Loucy (cell line): ENCODE measurements at regions not wholly inside any gene's neighbourhood (a gene's known extent, or its start where the extent isn't known, plus 50 kb on each side); places are given as distances from the start of the nearest gene placed in this dataset.

Experiments
- H2AFZ ChIP-seq: fragments of 200-600 bp; sonication (generic); 2 replicates; pipeline ENCODE4 v1.6.0; 2016; ENCODE audit warnings: antibody characterized with exemption, mild to moderate bottlenecking, low read length, moderate library complexity
- H3F3A ChIP-seq: fragments of 200-600 bp; 2 replicates; pipeline ENCODE4 v1.6.0; 2016; ENCODE audit warnings: antibody characterized with exemption, low read depth, mild to moderate bottlenecking
- H3K27me3 ChIP-seq: fragments of 200-600 bp; sonication (generic); 2 replicates; pipeline ENCODE4 v1.6.1; 2014; ENCODE audit warnings: low read length, mild to moderate bottlenecking; ENCODE audit not compliant: insufficient read depth, poor library complexity, severe bottlenecking
- H3K36me3 ChIP-seq: fragments of 200-600 bp; sonication (generic); 2 replicates; pipeline ENCODE4 v1.6.1; 2016; ENCODE audit warnings: low read length; ENCODE audit not compliant: insufficient read depth
- H3K4me1 ChIP-seq: fragments of 200-600 bp; sonication (generic); 2 replicates; pipeline ENCODE4 v1.5.1; 2014; ENCODE audit warnings: low read length, mild to moderate bottlenecking; ENCODE audit not compliant: insufficient read depth, poor library complexity, severe bottlenecking
- H3K4me2 ChIP-seq: fragments of 200-600 bp; sonication (generic); 2 replicates; pipeline ENCODE4 v1.6.0; 2014; ENCODE audit warnings: antibody characterized with exemption, low read length, low read depth, mild to moderate bottlenecking; ENCODE audit not compliant: poor library complexity, severe bottlenecking
- H3K4me3 ChIP-seq: fragments of 200-600 bp; sonication (generic); 2 replicates; pipeline ENCODE4 v1.5.1; 2014; ENCODE audit warnings: low read length, mild to moderate bottlenecking, mixed read lengths; ENCODE audit not compliant: poor library complexity, severe bottlenecking
- H3K79me2 ChIP-seq: fragments of 200-600 bp; sonication (generic); 2 replicates; pipeline ENCODE4 v1.6.1; 2014; ENCODE audit warnings: low read length; ENCODE audit not compliant: insufficient read depth
- H3K9ac ChIP-seq: fragments of 200-600 bp; sonication (generic); 2 replicates; pipeline ENCODE4 v1.6.0; 2014; ENCODE audit warnings: mild to moderate bottlenecking, low read depth, low read length, moderate library complexity; ENCODE audit not compliant: poor library complexity, severe bottlenecking
- H3K9me2 ChIP-seq: fragments of 200-600 bp; sonication (generic); replicated peaks from 2 replicates; pipeline ENCODE4 v1.6.1; 2016; ENCODE audit warnings: low read depth, low read length, mixed read lengths
- H3K9me3 ChIP-seq: fragments of 200-600 bp; sonication (generic); 2 replicates; pipeline ENCODE4 v1.6.1; 2014; ENCODE audit warnings: mild to moderate bottlenecking, antibody characterized with exemption, low read length, low read depth; ENCODE audit not compliant: insufficient read depth
- H4K20me1 ChIP-seq: fragments of 200-600 bp; sonication (generic); 2 replicates; pipeline ENCODE4 v1.6.0; 2014; ENCODE audit warnings: antibody characterized with exemption, low read length, mild to moderate bottlenecking; ENCODE audit not compliant: insufficient read depth, poor library complexity, severe bottlenecking
- EZH2phosphoT487 ChIP-seq: fragments of 200-600 bp; IDR thresholded peaks from 2 replicates; pipeline ENCODE4 v1.6.1; 2018; ENCODE audit warnings: antibody characterized with exemption, mild to moderate bottlenecking, moderate library complexity, borderline replicate concordance
- TF ChIP-seq, protein P1 (sequence below): fragments of 200-600 bp; sonication (generic); conservative IDR thresholded peaks from 2 replicates; pipeline ENCODE4 v1.5.1; 2014; ENCODE audit warnings: mild to moderate bottlenecking, antibody characterized with exemption, low read length

GRCh38 chr1:36626435-36626834 is 143.7 kb upstream of the CSF3R start:
- Histone ChIP-seq H3K4me2 (no peak overlapping the region), H3K9me2 (no peaks in the 10 kb centered on the region), H2AFZ (no peak overlapping the region), H3K4me3 (no peak overlapping the region), H3K9me3 (no peaks in the 10 kb centered on the region), H3K36me3 (no peaks in the 10 kb centered on the region), H4K20me1 (no peaks in the 10 kb centered on the region), H3F3A (no peaks in the 10 kb centered on the region; the same call in 1 of the 2 replicates), H3K27me3 (no peaks in the 10 kb centered on the region), H3K4me1 (peaks cover 21% of the 10 kb centered on the region), H3K9ac (no peak overlapping the region), H3K79me2 (no peaks in the 10 kb centered on the region)
- TF ChIP-seq EZH2phosphoT487 = no peak
- TF ChIP-seq, protein P1, sequence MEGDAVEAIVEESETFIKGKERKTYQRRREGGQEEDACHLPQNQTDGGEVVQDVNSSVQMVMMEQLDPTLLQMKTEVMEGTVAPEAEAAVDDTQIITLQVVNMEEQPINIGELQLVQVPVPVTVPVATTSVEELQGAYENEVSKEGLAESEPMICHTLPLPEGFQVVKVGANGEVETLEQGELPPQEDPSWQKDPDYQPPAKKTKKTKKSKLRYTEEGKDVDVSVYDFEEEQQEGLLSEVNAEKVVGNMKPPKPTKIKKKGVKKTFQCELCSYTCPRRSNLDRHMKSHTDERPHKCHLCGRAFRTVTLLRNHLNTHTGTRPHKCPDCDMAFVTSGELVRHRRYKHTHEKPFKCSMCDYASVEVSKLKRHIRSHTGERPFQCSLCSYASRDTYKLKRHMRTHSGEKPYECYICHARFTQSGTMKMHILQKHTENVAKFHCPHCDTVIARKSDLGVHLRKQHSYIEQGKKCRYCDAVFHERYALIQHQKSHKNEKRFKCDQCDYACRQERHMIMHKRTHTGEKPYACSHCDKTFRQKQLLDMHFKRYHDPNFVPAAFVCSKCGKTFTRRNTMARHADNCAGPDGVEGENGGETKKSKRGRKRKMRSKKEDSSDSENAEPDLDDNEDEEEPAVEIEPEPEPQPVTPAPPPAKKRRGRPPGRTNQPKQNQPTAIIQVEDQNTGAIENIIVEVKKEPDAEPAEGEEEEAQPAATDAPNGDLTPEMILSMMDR = no peak

- Histone ChIP-seq H3K36me3 (no peaks in the 10 kb centered on the region), H3F3A (no peaks in the 10 kb centered on the region; the same call in 1 of the 2 replicates), H3K9me2 (no peaks in the 10 kb centered on the region), H3K9ac (no peak overlapping the region), H2AFZ (no peak overlapping the region), H3K79me2 (no peaks in the 10 kb centered on the region), H3K4me3 (no peak overlapping the region), H4K20me1 (no peaks in the 10 kb centered on the region), H3K4me2 (no peak overlapping the region), H3K9me3 (no peaks in the 10 kb centered on the region), H3K27me3 (no peaks in the 10 kb centered on the region), H3K4me1 (peaks cover 21% of the 10 kb centered on the region)
- TF ChIP-seq EZH2phosphoT487 = no peak
- TF ChIP-seq, protein P1 = no peak
Observed at GRCh38 chr1:36625935-36626310, 143.2 kb upstream of the CSF3R start.

- no peak for TF ChIP-seq EZH2phosphoT487
- TF ChIP-seq, protein P1 = no peak
- Histone ChIP-seq H3K9ac (no peak overlapping the region), H3K79me2 (no peaks in the 10 kb centered on the region), H3K27me3 (no peaks in the 10 kb centered on the region), H3K4me3 (no peak overlapping the region), H3K4me1 (peaks cover 21% of the 10 kb centered on the region), H3K9me3 (no peaks in the 10 kb centered on the region), H3K9me2 (no peaks in the 10 kb centered on the region), H3K36me3 (no peaks in the 10 kb centered on the region), H4K20me1 (no peaks in the 10 kb centered on the region), H3K4me2 (no peak overlapping the region), H3F3A (no peaks in the 10 kb centered on the region; the same call in 1 of the 2 replicates), H2AFZ (no peak overlapping the region)
Observed at GRCh38 chr1:36625253-36625934, 142.7 kb upstream of the CSF3R start.
